ENCODE measurements at regions not wholly inside any gene's neighbourhood (a gene's known extent, or its start where the extent isn't known, plus 50 kb on each side); places are given as distances from the start of the nearest gene placed in this dataset.

DNA sequence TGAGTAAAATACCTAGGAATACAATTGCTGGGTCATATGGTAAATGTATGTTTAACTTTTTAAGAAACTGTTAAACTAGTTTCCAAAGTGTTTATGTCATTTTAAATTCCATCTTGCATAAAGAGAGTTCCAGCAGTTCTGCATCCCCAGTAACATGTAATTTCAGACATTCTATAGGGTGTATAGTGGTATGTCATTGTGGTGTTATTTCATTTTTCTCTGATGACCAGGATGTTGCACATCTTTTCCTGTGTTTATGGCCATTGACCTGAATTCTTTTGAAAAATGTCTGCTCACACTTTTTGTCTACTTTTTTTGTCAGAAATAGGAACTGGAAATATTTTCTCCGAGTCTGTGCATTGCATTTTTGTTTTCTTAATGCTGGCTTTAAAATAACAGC, 128.9 kb downstream of the TMEM200A start:
- no peak for TF ChIP-seq EZH2 (IDR thresholded peaks at IDR 0.05)
- TF ChIP-seq POLR2AphosphoS5 (IDR thresholded peaks at IDR 0.05; ENCODE audit: borderline replicate concordance, low read depth, low read length), result no peak
